RWPE2 (cell line): ENCODE measurements at regions not wholly inside any gene's neighbourhood (a gene's known extent, or its start where the extent isn't known, plus 50 kb on each side); places are given as distances from the start of the nearest gene placed in this dataset.
"Not testable (repeated sequence)": the region's sequence is repeated elsewhere in the genome, so short reads cannot be mapped to it uniquely, and the experiment has no call there.

Source experiments
- ATAC-seq: fragments of 200-7000 bp; cut with Tn5 transposase; 3 replicates; pipeline ENCODE4 v1.9.1; 2021; ENCODE audit warnings: low read depth
- DNase-seq: peaks from one replicate; pipeline ENCODE4 v3.0.0-alpha.2; 2020; ENCODE audit warnings: low spot score
- H3K27ac ChIP-seq: fragments of 450-650 bp; 2 replicates; pipeline ENCODE4 v1.5.1; 2017; ENCODE audit warnings: mild to moderate bottlenecking; ENCODE audit not compliant: poor library complexity, severe bottlenecking
- H3K27me3 ChIP-seq: fragments of 250-450 bp; sonication (Bioruptor Pico); 2 replicates; pipeline ENCODE4 v1.5.1; 2021; ENCODE audit warnings: mild to moderate bottlenecking, moderate library complexity; ENCODE audit not compliant: insufficient read depth, poor library complexity, severe bottlenecking
- H3K36me3 ChIP-seq: fragments of 250-450 bp; sonication (Bioruptor Pico); 2 replicates; pipeline ENCODE4 v1.5.1; 2020; ENCODE audit warnings: low read depth, mild to moderate bottlenecking, moderate library complexity
- H3K4me1 ChIP-seq: fragments of 250-450 bp; sonication (Bioruptor Pico); 2 replicates; pipeline ENCODE4 v1.5.1; 2021; ENCODE audit warnings: mild to moderate bottlenecking, moderate library complexity; ENCODE audit not compliant: insufficient read depth, poor library complexity, severe bottlenecking
- H3K4me3 ChIP-seq: fragments of 250-450 bp; sonication (Bioruptor Pico); 2 replicates; pipeline ENCODE4 v1.5.1; 2021; ENCODE audit warnings: mild to moderate bottlenecking, moderate library complexity; ENCODE audit not compliant: severe bottlenecking
- H3K9me3 ChIP-seq: fragments of 250-450 bp; sonication (Bioruptor Pico); 2 replicates; pipeline ENCODE4 v1.5.1; 2021; ENCODE audit warnings: mild to moderate bottlenecking, moderate library complexity; ENCODE audit not compliant: severe bottlenecking

DNA sequence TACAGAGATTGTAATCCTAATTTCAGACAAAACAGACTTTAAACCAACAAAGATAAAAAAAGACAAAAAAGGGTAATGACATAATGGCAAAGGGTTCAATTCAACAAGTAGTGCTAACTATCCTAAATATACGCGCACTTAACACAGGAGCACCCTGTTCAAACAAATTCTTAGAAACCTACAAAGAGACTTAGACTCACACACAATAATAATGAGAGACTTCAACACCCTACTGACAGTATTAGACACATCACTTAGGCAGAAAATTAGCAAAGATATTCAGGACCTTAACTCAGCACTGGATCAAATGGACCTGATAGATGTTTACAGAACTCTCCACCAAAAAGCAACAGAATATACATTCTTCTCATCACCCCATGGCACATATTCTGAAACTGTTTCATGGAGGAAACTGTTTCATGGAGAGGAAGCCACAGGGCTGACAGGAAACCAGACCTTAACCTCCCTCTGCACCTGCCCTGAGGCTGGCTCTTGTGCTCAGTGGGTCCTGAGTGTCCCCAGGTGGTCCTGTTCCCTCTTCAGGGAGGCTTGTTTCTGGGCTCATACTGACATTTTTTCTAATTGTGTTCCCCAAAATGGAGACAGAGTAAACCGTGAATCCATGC lies 54.7 kb downstream of the OR4M2 start:
- H3K36me3 ChIP-seq, H3K4me3 ChIP-seq, H3K27me3 ChIP-seq, H3K27ac ChIP-seq, H3K4me1 ChIP-seq, DNase-seq, H3K9me3 ChIP-seq, ATAC-seq: not testable (repeated sequence)

DNA sequence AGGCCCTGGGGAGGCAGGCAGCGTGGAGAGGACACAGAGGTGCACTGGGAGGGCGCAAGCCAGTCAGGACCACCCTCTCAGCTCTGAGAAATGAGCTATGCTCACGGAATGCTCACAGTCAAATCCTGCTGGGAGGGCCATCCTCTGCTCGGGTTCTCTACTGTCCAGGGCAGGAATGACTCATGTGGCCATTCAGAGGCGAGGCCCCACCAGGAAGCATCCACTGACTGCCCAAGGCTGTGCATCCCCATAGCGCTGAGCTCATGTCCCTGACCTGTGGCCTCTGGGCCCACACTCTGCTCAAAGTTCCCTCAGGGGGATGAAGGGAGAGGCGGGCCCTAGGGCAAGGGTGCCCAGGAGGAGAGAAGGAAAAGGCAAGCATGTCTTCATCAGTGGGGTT lies 57.2 kb downstream of the OR4M2 start:
- not testable (repeated sequence) for H3K27ac ChIP-seq, H3K4me1 ChIP-seq, DNase-seq, H3K36me3 ChIP-seq, H3K27me3 ChIP-seq, H3K4me3 ChIP-seq, H3K9me3 ChIP-seq
- peak; percentile 63; the same call in 1 of the 3 replicates for ATAC-seq

DNA sequence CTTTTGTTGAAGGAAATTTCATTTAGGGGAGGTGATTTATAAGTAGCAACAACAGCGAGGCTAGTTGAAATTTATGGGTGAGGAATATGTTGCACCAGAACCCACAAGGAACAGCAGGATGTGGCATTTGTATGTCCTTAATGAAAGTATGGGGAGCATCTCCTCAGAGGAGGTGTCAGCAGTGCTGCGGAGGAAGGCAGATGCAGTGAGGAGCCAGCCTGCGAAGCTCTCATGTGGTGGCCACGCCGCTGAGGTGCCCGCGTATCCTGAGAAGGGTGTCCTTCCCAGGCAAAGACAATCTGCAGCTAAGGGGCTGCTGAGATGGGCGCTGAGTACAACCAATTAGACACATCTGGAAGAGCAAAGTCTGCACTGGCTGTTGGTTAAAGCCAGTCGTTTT lies 60.8 kb downstream of the OR4M2 start:
- not testable (repeated sequence) for H3K4me1 ChIP-seq, DNase-seq, H3K36me3 ChIP-seq, H3K9me3 ChIP-seq, ATAC-seq, H3K27me3 ChIP-seq, H3K27ac ChIP-seq, H3K4me3 ChIP-seq

DNA sequence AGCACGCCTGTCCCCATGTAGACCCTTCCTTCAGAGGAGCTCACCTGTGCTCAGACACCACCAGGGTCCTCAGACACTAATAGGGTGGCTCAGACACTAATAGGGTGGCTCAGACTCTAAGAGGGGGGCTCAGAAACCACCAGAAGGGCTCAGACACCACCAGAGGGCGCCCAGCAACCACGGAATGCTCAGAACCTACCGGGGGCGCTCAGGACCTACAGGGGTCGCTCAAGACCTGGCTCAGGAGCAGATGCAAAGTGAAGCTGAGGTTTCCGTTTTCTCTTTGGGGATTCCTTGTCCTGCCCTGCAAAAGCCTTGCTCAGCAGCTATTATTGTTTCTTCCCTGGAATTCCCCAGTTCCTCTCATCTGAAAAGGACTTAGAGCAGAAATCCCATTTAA lies 67.8 kb downstream of the OR4M2 start:
- peak; percentile 64 for ATAC-seq
- H3K9me3 ChIP-seq, H3K36me3 ChIP-seq: not testable (repeated sequence)

DNA sequence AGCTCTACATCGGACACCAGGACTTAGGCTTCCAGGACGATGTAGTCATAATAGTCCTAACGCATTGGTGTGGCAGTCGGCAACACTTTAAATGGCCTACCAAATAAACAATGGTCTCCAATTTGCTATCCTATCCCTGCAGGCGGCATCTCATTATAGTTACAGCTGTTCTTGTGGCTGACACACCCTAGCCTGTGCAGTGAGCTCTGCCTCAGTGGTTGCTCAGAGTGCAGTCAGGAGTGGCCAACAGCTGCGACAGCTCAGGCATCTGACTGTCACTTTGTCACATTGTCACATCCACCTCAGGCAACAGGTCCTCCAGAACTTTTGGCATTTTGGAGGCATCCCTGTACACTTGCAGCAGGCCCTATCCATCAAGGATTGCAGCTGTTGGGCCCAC lies 77.9 kb downstream of the OR4M2 start:
- not testable (repeated sequence) for DNase-seq, H3K4me3 ChIP-seq, H3K36me3 ChIP-seq, H3K9me3 ChIP-seq, H3K4me1 ChIP-seq, H3K27me3 ChIP-seq, ATAC-seq, H3K27ac ChIP-seq

More for the DNA sequence above, 67.8 kb downstream of the OR4M2 start:
- H3K4me1 ChIP-seq, DNase-seq, H3K27me3 ChIP-seq, H3K4me3 ChIP-seq, H3K27ac ChIP-seq: not testable (repeated sequence)

DNA sequence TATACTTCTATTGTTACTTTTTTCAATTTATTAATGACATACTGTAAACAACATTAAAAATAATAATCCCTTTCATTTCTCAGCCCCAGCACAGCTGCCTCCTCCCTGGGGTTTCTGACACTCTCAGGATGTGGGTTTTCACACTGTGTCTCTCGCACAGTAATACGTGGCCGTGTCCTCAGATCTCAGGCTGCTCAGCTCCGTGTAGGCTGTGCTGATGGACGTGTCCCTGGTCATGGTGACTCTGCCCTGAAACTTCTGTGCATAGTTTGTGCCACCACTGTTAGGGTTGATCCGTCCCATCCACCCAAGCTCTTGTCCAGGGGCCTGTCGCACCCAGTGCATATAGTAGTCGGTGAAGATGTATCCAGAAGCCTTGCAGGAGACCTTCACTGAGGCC lies 80.0 kb downstream of the OR4M2 start:
- not testable (repeated sequence) for H3K27me3 ChIP-seq, ATAC-seq, H3K4me3 ChIP-seq, H3K4me1 ChIP-seq, DNase-seq, H3K9me3 ChIP-seq, H3K36me3 ChIP-seq, H3K27ac ChIP-seq

DNA sequence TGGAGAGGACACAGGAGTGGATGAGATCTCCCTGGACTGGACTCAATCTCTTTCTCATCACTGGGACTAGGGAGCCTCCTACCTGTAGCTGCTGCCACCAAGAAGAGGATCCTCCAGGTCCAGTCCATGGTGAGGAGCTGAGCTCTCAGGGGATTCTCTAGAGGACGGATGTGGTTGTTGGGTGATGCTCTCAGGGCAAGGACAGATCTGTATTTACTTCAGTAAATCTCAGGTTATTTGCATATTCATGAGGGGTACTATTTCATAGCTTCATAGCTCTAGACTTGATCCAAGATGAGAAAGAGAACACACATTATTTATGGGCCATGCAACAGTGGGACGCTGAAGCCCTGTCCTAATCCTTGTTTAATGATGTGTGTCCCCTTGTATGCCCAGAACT lies 80.4 kb downstream of the OR4M2 start:
- H3K4me3 ChIP-seq, ATAC-seq, DNase-seq, H3K36me3 ChIP-seq, H3K27ac ChIP-seq, H3K9me3 ChIP-seq, H3K27me3 ChIP-seq, H3K4me1 ChIP-seq: not testable (repeated sequence)

DNA sequence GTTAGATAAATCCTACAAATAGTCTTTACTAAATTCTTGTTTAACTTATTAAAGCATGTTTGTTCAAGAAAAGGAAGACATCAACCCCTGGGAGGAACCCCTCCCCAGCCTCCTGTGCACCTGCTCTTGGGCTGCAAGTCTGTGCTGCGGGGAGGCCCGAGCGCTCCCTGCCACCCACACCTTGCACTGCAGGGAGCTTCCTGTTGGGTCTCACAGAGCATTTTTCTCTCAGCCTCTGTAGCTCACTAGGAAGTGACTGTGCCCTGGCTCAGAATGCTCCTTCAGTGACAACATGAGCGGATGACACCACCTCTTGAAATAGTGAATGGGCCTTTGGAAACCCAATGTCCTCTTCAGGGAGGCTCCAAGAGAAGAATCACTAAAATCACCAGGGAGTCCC lies 81.1 kb downstream of the OR4M2 start:
- H3K36me3 ChIP-seq, H3K27me3 ChIP-seq, H3K4me3 ChIP-seq, DNase-seq, ATAC-seq, H3K4me1 ChIP-seq, H3K27ac ChIP-seq, H3K9me3 ChIP-seq: not testable (repeated sequence)

DNA sequence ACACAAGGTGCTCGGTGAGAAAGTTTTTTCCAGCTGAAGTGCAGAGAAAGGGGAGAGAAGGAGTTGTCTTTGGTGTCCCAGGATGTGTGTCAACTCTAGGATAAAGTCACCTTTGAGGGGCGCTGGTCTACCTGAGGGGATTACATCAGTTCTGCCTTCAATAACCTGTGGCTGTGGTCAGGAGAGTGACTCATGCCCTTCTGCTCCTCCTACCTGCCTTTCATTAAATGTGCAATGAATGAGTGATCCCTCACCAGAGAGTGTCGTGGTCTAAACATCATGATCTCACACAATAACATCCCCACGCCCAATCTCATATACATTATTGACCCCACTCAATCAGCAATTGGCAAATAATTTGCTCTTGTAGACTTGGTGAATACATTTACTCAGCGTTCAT lies 83.4 kb downstream of the OR4M2 start:
- H3K4me1 ChIP-seq, H3K36me3 ChIP-seq, H3K27ac ChIP-seq, H3K27me3 ChIP-seq, H3K9me3 ChIP-seq, DNase-seq, H3K4me3 ChIP-seq: not testable (repeated sequence)
- ATAC-seq: peak; percentile 86

DNA sequence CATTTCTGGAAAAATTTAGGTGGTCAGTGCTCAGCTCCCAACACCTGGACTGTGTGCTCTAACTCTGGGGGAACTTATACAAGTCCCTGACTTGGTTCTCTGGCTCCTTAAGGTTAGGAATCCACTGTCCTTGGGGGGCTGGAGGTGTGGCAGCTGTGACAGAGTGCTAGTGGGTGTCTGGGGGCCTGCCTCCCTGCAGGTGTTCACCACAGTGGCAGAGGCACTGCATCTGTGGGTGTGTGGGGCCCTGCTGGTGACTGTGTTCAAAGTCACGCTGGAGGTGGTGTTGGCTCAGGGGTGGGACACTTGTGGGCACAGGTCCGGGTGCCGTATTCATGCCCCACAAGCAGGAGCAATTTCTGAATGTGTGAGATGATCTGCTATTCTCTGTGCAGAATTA lies 87.2 kb downstream of the OR4M2 start:
- not testable (repeated sequence) for H3K36me3 ChIP-seq, H3K27me3 ChIP-seq, ATAC-seq, H3K4me3 ChIP-seq, H3K4me1 ChIP-seq, H3K9me3 ChIP-seq, H3K27ac ChIP-seq
- peak; percentile 2 for DNase-seq

DNA sequence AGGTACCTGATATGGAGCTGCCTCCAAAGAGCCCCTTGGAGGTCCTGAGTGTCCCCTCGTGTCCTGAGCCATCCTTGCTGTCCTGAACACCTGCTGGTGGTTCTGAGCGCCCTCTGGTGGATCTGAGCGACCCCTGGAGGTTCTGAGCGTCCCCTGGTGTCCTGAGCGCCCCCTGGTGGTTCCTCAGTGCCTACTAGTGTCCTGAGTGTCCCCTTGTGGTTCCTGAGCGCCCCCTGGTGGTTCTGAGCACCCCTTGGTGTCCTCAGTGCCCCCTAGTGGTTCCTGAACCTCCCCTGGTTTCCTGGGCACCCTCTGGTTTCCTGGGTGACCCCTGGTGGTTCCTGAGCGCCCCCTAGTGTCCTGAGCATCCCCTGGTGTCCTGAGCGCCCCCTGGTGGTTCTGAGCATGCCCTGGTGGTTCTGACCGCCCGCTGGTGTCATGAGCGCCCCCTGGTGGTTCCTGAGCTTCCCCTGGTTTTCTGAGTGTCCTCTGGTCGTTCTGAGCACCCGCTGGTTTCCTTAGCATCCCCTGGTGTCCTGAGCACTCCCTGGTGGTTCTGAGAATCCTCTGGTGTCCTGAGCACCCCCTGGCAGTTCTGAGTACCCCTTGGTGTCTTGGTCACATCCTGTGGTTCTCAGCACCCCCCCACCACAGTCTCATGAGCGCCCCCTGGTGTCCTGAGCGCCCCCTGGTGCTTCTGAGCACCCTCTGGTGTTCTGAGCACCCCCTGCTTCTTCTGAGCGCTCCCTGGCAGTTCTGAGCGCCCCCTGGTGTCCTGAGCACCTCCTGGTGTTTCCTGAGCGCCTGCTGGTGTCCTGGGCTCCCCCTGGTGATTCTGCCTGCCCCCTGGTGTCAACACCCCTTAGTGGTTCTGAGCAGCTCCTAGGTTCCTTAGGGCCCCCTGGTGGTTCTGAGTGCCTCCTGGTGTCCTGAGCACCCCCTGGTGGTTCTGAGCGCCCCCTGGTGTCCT lies 93.0 kb downstream of the OR4M2 start:
- H3K27ac ChIP-seq, H3K27me3 ChIP-seq: not testable (repeated sequence)

More for the DNA sequence above, 93.0 kb downstream of the OR4M2 start:
- not testable (repeated sequence) for H3K4me3 ChIP-seq, H3K36me3 ChIP-seq, ATAC-seq, H3K9me3 ChIP-seq, DNase-seq, H3K4me1 ChIP-seq
